ENCODE measurements at regions not wholly inside any gene's neighbourhood (a gene's known extent, or its start where the extent isn't known, plus 50 kb on each side); places are given as distances from the start of the nearest gene placed in this dataset.

DNA sequence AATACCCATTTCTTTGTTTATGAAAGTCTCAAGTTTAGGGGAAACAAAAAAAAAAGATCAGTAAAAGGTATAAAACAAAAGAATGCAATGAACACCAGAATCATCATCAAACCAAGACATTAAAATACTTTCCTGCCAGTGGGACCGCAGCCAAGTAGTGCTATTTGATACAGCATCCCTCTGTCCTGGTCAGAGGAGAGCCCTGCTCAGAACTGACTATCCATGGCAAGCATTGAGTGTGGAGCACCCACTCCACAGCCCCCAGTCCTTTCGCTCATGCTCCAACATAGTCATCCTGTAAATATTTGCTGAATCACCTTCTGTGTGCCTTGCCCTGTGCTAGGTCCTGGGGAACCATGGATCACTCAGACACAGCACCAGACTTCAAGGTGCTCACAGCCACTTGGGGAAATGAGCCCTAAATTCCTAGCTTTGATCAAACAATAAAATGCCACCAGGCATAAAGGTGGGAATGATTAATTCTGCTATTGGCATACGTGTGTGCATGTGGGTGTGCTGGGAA is 213.6 kb upstream of the TBX20 start:
- Histone ChIP-seq H3K9me3 (ENCODE audit: low read length) (no peaks in the 10 kb centered on the region), H3K4me1 (ENCODE audit: insufficient read depth, low read length, severe bottlenecking) (peaks cover 7% of the 10 kb centered on the region), H3K36me3 (ENCODE audit: insufficient read depth, low read length) (no peaks in the 10 kb centered on the region), H3F3A (ENCODE audit: insufficient read depth, low read length) (no peaks in the 10 kb centered on the region), H3K4me2 (ENCODE audit: low read length) (no peak overlapping the region), H3K4me3 (ENCODE audit: low read depth, low read length, poor library complexity, severe bottlenecking) (no peak overlapping the region), H3K27me3 (ENCODE audit: insufficient read depth, low read length) (no peaks in the 10 kb centered on the region), H3K27ac (ENCODE audit: low read depth, low read length, poor library complexity, severe bottlenecking) (no peak overlapping the region), H3K9ac (ENCODE audit: low read length) (no peak overlapping the region), H3K79me2 (ENCODE audit: insufficient read depth, low read length) (no peaks in the 10 kb centered on the region), H4K20me1 (ENCODE audit: insufficient read depth, low read length) (no peaks in the 10 kb centered on the region), H2AFZ (ENCODE audit: low read length) (no peak overlapping the region), H3K9me2 (ENCODE audit: low read depth, low read length) (no peaks in the 10 kb centered on the region; the same call in 1 of the 2 replicates)
- TF ChIP-seq EZH2 (IDR thresholded peaks at IDR 0.05; ENCODE audit: borderline replicate concordance, low read length) = no peak
- TF ChIP-seq, protein P1, sequence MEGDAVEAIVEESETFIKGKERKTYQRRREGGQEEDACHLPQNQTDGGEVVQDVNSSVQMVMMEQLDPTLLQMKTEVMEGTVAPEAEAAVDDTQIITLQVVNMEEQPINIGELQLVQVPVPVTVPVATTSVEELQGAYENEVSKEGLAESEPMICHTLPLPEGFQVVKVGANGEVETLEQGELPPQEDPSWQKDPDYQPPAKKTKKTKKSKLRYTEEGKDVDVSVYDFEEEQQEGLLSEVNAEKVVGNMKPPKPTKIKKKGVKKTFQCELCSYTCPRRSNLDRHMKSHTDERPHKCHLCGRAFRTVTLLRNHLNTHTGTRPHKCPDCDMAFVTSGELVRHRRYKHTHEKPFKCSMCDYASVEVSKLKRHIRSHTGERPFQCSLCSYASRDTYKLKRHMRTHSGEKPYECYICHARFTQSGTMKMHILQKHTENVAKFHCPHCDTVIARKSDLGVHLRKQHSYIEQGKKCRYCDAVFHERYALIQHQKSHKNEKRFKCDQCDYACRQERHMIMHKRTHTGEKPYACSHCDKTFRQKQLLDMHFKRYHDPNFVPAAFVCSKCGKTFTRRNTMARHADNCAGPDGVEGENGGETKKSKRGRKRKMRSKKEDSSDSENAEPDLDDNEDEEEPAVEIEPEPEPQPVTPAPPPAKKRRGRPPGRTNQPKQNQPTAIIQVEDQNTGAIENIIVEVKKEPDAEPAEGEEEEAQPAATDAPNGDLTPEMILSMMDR (IDR thresholded peaks at IDR 0.05; ENCODE audit: low read length) = no peak

DNA sequence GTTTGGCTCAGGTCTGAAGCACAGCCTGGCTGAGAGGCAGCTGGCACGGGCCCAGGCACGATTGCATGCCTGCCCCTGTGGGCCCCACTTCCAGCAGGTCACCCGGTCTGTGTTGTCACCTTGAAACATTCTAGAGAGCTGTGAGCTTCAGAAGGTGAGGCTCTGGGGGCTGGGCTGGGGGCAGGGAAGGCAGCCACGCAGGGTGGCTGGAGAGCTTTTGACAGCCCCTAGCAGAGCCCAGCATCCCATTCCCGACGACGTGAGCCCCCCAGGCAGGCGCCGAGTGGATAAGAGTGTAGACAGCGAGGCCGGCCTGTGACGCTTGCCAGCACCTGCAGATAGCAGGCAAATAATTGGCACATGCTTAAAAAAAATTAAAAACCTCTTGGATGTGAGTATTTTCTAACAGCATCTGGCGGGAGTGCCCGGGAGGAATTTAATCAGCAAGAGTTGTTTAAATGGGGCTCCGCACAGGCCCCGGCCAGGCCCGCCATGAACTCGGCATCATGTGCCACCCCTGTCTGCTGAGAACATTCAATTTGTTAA is 212.0 kb upstream of the TBX20 start:
- Histone ChIP-seq H2AFZ (ENCODE audit: low read length) (no peak overlapping the region), H4K20me1 (ENCODE audit: insufficient read depth, low read length) (no peaks in the 10 kb centered on the region), H3K4me2 (ENCODE audit: low read length) (no peak overlapping the region), H3K4me3 (ENCODE audit: low read depth, low read length, poor library complexity, severe bottlenecking) (no peak overlapping the region), H3K4me1 (ENCODE audit: insufficient read depth, low read length, severe bottlenecking) (peaks cover 7% of the 10 kb centered on the region), H3F3A (ENCODE audit: insufficient read depth, low read length) (no peaks in the 10 kb centered on the region), H3K79me2 (ENCODE audit: insufficient read depth, low read length) (no peaks in the 10 kb centered on the region), H3K27ac (ENCODE audit: low read depth, low read length, poor library complexity, severe bottlenecking) (no peak overlapping the region), H3K9me2 (ENCODE audit: low read depth, low read length) (no peaks in the 10 kb centered on the region), H3K9me3 (ENCODE audit: low read length) (no peaks in the 10 kb centered on the region), H3K36me3 (ENCODE audit: insufficient read depth, low read length) (no peaks in the 10 kb centered on the region), H3K27me3 (ENCODE audit: insufficient read depth, low read length) (no peaks in the 10 kb centered on the region), H3K9ac (ENCODE audit: low read length) (no peak overlapping the region)
- no peak for TF ChIP-seq EZH2 (IDR thresholded peaks at IDR 0.05; ENCODE audit: borderline replicate concordance, low read length)
- TF ChIP-seq, protein P1 (IDR thresholded peaks at IDR 0.05; ENCODE audit: low read length) = no peak

DNA sequence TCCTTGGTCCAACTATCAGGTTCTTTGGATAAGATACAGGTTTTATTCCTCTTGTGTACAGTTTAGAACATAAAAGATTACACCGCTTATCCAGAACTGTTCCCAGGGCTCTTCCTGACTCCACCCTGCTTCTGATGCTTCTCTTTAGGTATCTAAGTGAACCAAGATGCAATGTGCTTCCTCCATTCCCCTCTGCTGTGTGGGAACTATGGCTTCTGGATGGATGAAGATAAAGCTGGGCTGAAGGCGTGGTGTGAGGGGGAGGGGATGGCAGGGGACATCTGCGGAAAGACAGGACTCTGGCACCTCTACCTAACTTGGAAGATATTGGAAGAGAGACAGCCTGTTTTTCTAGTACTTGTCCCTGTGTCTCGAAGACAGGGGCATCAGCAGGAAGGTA is 209.9 kb upstream of the TBX20 start:
- H3K79me2 ChIP-seq (ENCODE audit: insufficient read depth, low read length) = no peaks in the 10 kb centered on the region

More for the DNA sequence above, 209.9 kb upstream of the TBX20 start:
- no peaks in the 10 kb centered on the region for H3K9me3 ChIP-seq (ENCODE audit: low read length)
- no peaks in the 10 kb centered on the region for H3F3A ChIP-seq (ENCODE audit: insufficient read depth, low read length)
- H3K27me3 ChIP-seq (ENCODE audit: insufficient read depth, low read length) = peaks cover 9% of the 10 kb centered on the region; the same call in 1 of the 2 replicates
- no peak overlapping the region for H2AFZ ChIP-seq (ENCODE audit: low read length)
- H3K9me2 ChIP-seq (ENCODE audit: low read depth, low read length) = no peaks in the 10 kb centered on the region
- H3K9ac ChIP-seq (ENCODE audit: low read length) = no peak overlapping the region
- H3K36me3 ChIP-seq (ENCODE audit: insufficient read depth, low read length) = no peaks in the 10 kb centered on the region
- no peaks in the 10 kb centered on the region for H4K20me1 ChIP-seq (ENCODE audit: insufficient read depth, low read length)
- H3K4me2 ChIP-seq (ENCODE audit: low read length) = no peak overlapping the region
- H3K27ac ChIP-seq (ENCODE audit: low read depth, low read length, poor library complexity, severe bottlenecking) = no peak overlapping the region
- peaks cover 7% of the 10 kb centered on the region for H3K4me1 ChIP-seq (ENCODE audit: insufficient read depth, low read length, severe bottlenecking)
- H3K4me3 ChIP-seq (ENCODE audit: low read depth, low read length, poor library complexity, severe bottlenecking) = no peak overlapping the region
- TF ChIP-seq, protein P1 (IDR thresholded peaks at IDR 0.05; ENCODE audit: low read length) = no peak
- TF ChIP-seq EZH2 (IDR thresholded peaks at IDR 0.05; ENCODE audit: borderline replicate concordance, low read length) = no peak

Measured in OCI-LY1 (cell line).